CD4-positive, alpha-beta memory T cell (primary cell): ENCODE measurements at regions not wholly inside any gene's neighbourhood (a gene's known extent, or its start where the extent isn't known, plus 50 kb on each side); places are given as distances from the start of the nearest gene placed in this dataset.

Experiments used
- CTCF ChIA-PET: fragments of 350-600 bp; sonication (Branson Sonifier 250); formaldehyde crosslinking; loops from one replicate; lab custom pipeline; 2021; ENCODE audit warnings: inconsistent platforms; ENCODE audit not compliant: partially characterized antibody; lab: Charles Lee
- POLR2A ChIA-PET: fragments of 350-600 bp; sonication (Branson Sonifier 250); formaldehyde crosslinking; loops from one replicate; lab custom pipeline; 2021; ENCODE audit not compliant: partially characterized antibody; lab: Charles Lee
- DNase-seq, 5 donors: peaks; one replicate each; pipeline versions ENCODE4 v3.0.0 to v3.0.0-alpha.2; 2020 to 2022; ENCODE audit warnings: mixed read lengths in 1 of 5
- H3K27ac ChIP-seq: one replicate; pipeline ENCODE4 v1.7.0; 2013; ENCODE audit warnings: low read depth, low read length
- H3K27me3 ChIP-seq: 2 replicates; pipeline ENCODE4 v1.7.0; 2013; ENCODE audit warnings: mild to moderate bottlenecking, low read length, moderate library complexity; ENCODE audit not compliant: insufficient read depth
- H3K36me3 ChIP-seq: 2 replicates; pipeline ENCODE4 v1.7.0; 2013; ENCODE audit warnings: mild to moderate bottlenecking, low read length, moderate library complexity; ENCODE audit not compliant: insufficient read depth
- H3K4me1 ChIP-seq: 2 replicates; pipeline ENCODE4 v1.7.0; 2013; ENCODE audit warnings: mild to moderate bottlenecking, low read length, moderate library complexity; ENCODE audit not compliant: insufficient read depth
- H3K4me3 ChIP-seq, 2 donors: one replicate each; pipeline ENCODE4 v1.7.0; 2013; ENCODE audit warnings: low read length in 2 of 2, mild to moderate bottlenecking in 1 of 2
- H3K9me3 ChIP-seq, 2 donors: one replicate each; pipeline ENCODE4 v1.7.0; 2013; ENCODE audit warnings: low read length in 2 of 2, control low read depth in 1 of 2; ENCODE audit not compliant: control insufficient read depth in 1 of 2
- H3K27ac Mint-ChIP-seq, 7 donors: one replicate each; pipeline ENCODE4 v1.8.0; 2020 to 2021; ENCODE audit warnings: mixed read lengths in 7 of 7, mild to moderate bottlenecking in 6 of 7, inconsistent platforms in 3 of 7, moderate library complexity in 3 of 7
- H3K27me3 Mint-ChIP-seq, 2 donors: one replicate each; pipeline ENCODE4 v1.8.0; 2020 to 2021; ENCODE audit warnings: mixed read lengths in 2 of 2
- H3K36me3 Mint-ChIP-seq, 2 donors: one replicate each; pipeline ENCODE4 v1.8.0; 2020 to 2021; ENCODE audit warnings: mixed read lengths in 2 of 2, inconsistent platforms in 1 of 2, mild to moderate bottlenecking in 1 of 2
- H3K4me1 Mint-ChIP-seq, 4 donors: one replicate each; pipeline ENCODE4 v1.8.0; 2020 to 2021; ENCODE audit warnings: mixed read lengths in 4 of 4, mild to moderate bottlenecking in 1 of 4
- H3K4me3 Mint-ChIP-seq, 8 donors: one replicate each; pipeline ENCODE4 v1.8.0; 2020 to 2021; ENCODE audit warnings: mixed read lengths in 8 of 8, mild to moderate bottlenecking in 7 of 8, moderate library complexity in 6 of 8, inconsistent platforms in 3 of 8
- H3K9me3 Mint-ChIP-seq, 8 donors: one replicate each; pipeline ENCODE4 v1.8.0; 2020 to 2021; ENCODE audit warnings: mixed read lengths in 8 of 8, mild to moderate bottlenecking in 5 of 8, inconsistent platforms in 3 of 8, moderate library complexity in 1 of 8
- intact Hi-C: fragments of 100-400 bp; cut with micrococcal nuclease; formaldehyde crosslinking; loops from one replicate; pipeline ENCODE4 v1.15.1; 2023

- Histone ChIP-seq H3K4me1 (no peaks in the 10 kb centered on the region), H3K36me3 (no peaks in the 10 kb centered on the region), H3K4me3 (no peak overlapping the region), H3K9me3 (no peaks in the 10 kb centered on the region), H3K27me3 (no peaks in the 10 kb centered on the region), H3K27ac (no peak overlapping the region)
- POLR2A ChIA-PET, result no interaction called here
- Mint-ChIP-seq H3K36me3 (no peaks in the 10 kb centered on the region), H3K27me3 (no peaks in the 10 kb centered on the region), H3K4me1 (no peaks in the 10 kb centered on the region), H3K27ac (no peak overlapping the region), H3K4me3 (no peak overlapping the region), H3K9me3 (peaks cover 0 to 1% (median 0%) of the 10 kb centered on the region in 8 donors)
- DNase-seq, result no peak
- CTCF ChIA-PET, result interaction anchor here (1.7 kb wide), 1 partner anchor 96 kb away, joined by 9 read pairs; no protein-coding TSS in a partner anchor
- intact Hi-C loops, result no loop called here
Observed at GRCh38 chr2:216308576-216308975, 63.7 kb downstream of the MARCHF4 start.

GRCh38 chr2:216307496-216307895 is 64.8 kb downstream of the MARCHF4 start:
- ChIA-PET POLR2A (no interaction called here), CTCF (no interaction called here)
- H3K27ac Mint-ChIP-seq, result no peak overlapping the region
- no peaks in the 10 kb centered on the region for H3K27me3 Mint-ChIP-seq
- H3K4me3 Mint-ChIP-seq, result no peak overlapping the region
- DNase-seq, result no peak
- H3K36me3 Mint-ChIP-seq, result no peaks in the 10 kb centered on the region
- H3K4me3 ChIP-seq, result no peak overlapping the region
- H3K9me3 ChIP-seq, result no peaks in the 10 kb centered on the region
- no peak overlapping the region for H3K27ac ChIP-seq
- no peaks in the 10 kb centered on the region for H3K36me3 ChIP-seq
- peaks cover 0 to 1% (median 0%) of the 10 kb centered on the region in 4 donors for H3K4me1 Mint-ChIP-seq
- intact Hi-C loops, result no loop called here
- peaks cover 0 to 2% (median 0%) of the 10 kb centered on the region in 8 donors for H3K9me3 Mint-ChIP-seq
- no peaks in the 10 kb centered on the region for H3K27me3 ChIP-seq
- H3K4me1 ChIP-seq, result no peaks in the 10 kb centered on the region

- H3K4me3 Mint-ChIP-seq, result no peak overlapping the region
- no peak overlapping the region for H3K27ac ChIP-seq
- ChIA-PET CTCF (no interaction called here), POLR2A (no interaction called here)
- no peak overlapping the region for H3K4me3 ChIP-seq
- no peaks in the 10 kb centered on the region for H3K27me3 ChIP-seq
- no peaks in the 10 kb centered on the region for H3K4me1 ChIP-seq
- H3K9me3 ChIP-seq, result no peaks in the 10 kb centered on the region
- H3K27ac Mint-ChIP-seq, result peak overlapping the region in 1 of 7 donors; percentile 4
- no peaks in the 10 kb centered on the region for H3K36me3 Mint-ChIP-seq
- no peaks in the 10 kb centered on the region for H3K36me3 ChIP-seq
- H3K4me1 Mint-ChIP-seq, result peaks cover 0 to 1% (median 0%) of the 10 kb centered on the region in 4 donors
- H3K27me3 Mint-ChIP-seq, result no peaks in the 10 kb centered on the region
- intact Hi-C loops, result no loop called here
- DNase-seq, result no peak
- peaks cover 0 to 2% (median 0%) of the 10 kb centered on the region in 8 donors for H3K9me3 Mint-ChIP-seq
Observed at GRCh38 chr2:216306868-216307267, 65.4 kb downstream of the MARCHF4 start.

DNA sequence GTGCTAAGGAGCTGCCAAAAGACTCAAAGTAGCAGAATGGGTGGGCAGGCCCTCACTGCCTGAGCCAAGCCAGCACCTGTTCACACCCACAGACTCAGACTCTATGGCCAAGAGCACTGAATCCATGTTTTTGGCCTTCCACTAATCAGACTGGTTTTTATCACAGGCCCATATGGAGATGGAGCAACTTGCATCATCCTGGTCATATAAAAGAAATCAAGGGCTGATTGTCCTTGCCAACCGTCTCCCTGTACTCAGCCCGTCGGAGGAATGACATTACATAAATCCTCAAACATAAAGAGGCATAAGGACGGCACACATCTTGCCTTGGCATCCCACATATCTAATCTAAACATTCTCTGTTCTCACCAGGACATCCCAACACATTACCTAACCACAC is 66.7 kb downstream of the MARCHF4 start:
- POLR2A ChIA-PET, result no interaction called here
- Histone ChIP-seq H3K27me3 (no peaks in the 10 kb centered on the region), H3K9me3 (no peaks in the 10 kb centered on the region), H3K27ac (no peak overlapping the region), H3K4me1 (no peaks in the 10 kb centered on the region), H3K4me3 (no peak overlapping the region), H3K36me3 (no peaks in the 10 kb centered on the region)
- no peak overlapping the region for H3K4me3 Mint-ChIP-seq
- H3K27ac Mint-ChIP-seq, result no peak overlapping the region
- peaks cover 0 to 1% (median 0%) of the 10 kb centered on the region in 4 donors for H3K4me1 Mint-ChIP-seq
- no peaks in the 10 kb centered on the region for H3K36me3 Mint-ChIP-seq
- intact Hi-C loops, result no loop called here
- H3K9me3 Mint-ChIP-seq, result peaks cover 0 to 2% (median 0%) of the 10 kb centered on the region in 8 donors
- no peak for DNase-seq
- H3K27me3 Mint-ChIP-seq, result peaks cover 0 to 3% of the 10 kb centered on the region in 2 donors
- CTCF ChIA-PET, result no interaction called here

DNA sequence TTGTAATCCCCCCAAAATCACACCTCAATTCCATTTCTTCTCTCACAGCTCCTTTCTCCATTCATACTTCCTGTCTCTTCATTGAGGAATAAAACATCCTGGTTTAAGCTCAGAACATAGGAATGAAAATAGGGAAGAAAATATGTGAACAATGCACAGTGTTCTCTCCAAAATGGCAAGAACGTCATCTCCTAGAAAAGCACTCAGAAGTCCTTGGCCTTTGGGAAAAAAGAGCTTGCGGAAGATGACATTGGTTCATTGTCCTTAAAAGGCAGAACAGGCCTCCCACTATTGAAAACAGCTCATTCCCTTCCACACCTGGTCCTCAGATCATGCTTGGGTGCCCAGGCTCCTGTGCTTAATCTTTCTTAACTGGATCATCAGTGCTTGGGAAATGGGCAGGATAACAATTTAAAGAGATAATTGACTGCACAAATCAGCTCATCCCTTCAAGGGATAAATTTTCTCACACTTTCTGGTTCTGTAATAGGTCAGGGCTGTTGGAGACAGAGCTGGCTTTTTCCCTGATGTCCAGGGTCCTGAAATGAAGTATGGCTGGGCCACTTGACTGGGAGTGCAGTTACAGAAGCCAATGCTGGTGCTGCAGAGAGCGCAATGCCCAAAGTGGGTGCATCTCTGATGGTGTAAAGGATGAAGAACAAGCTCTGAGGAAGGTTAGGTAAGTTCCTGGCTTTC is 69.2 kb downstream of the MARCHF4 start:
- H3K27ac Mint-ChIP-seq, result no peak overlapping the region
- ChIA-PET POLR2A (no interaction called here), CTCF (interaction anchor here (0.9 kb wide), 1 partner anchor 101 kb away, joined by 3 read pairs; no protein-coding TSS in a partner anchor)
- Histone ChIP-seq H3K27ac (no peak overlapping the region), H3K27me3 (no peaks in the 10 kb centered on the region), H3K4me3 (no peak overlapping the region), H3K36me3 (no peaks in the 10 kb centered on the region), H3K9me3 (no peaks in the 10 kb centered on the region), H3K4me1 (no peaks in the 10 kb centered on the region)
- H3K4me3 Mint-ChIP-seq, result no peak overlapping the region
- no peak for DNase-seq
- H3K4me1 Mint-ChIP-seq, result peaks cover 0 to 1% (median 0%) of the 10 kb centered on the region in 4 donors
- H3K9me3 Mint-ChIP-seq, result peaks cover 0 to 2% (median 0%) of the 10 kb centered on the region in 8 donors
- H3K36me3 Mint-ChIP-seq, result no peaks in the 10 kb centered on the region
- peaks cover 0 to 3% of the 10 kb centered on the region in 2 donors for H3K27me3 Mint-ChIP-seq
- intact Hi-C loops, result no loop called here

DNA sequence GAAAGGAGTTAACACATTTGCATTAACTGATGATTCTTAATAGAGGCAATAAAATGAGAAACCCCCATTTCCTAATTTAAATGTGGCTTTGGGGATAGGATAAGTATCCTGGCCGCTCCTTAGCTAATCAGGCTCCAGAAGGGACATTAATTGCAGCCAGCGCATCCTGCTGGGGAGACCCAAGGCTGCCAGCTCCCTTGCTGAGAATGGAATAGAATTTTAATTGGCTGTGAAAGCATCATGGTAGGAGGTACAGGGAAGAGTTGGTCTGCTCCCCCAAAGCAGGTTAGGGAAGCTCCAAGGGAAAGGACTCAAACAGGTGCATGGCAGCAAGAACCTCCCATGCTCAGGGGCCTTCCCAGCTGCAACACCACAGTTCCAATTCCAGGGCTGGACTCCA is 71.4 kb downstream of the MARCHF4 start:
- no peak overlapping the region for H3K4me3 ChIP-seq
- Mint-ChIP-seq H3K27me3 (peaks cover 0 to 3% of the 10 kb centered on the region in 2 donors), H3K27ac (no peak overlapping the region), H3K36me3 (no peaks in the 10 kb centered on the region), H3K4me1 (peaks cover 2 to 6% (median 4%) of the 10 kb centered on the region in 4 donors), H3K9me3 (peaks cover 0 to 2% (median 0%) of the 10 kb centered on the region in 8 donors), H3K4me3 (no peak overlapping the region)
- H3K27ac ChIP-seq, result no peak overlapping the region
- intact Hi-C loops, result no loop called here
- no peak for DNase-seq
- no peaks in the 10 kb centered on the region for H3K4me1 ChIP-seq
- POLR2A ChIA-PET, result no interaction called here
- H3K27me3 ChIP-seq, result no peaks in the 10 kb centered on the region
- H3K9me3 ChIP-seq, result no peaks in the 10 kb centered on the region
- no peaks in the 10 kb centered on the region for H3K36me3 ChIP-seq
- CTCF ChIA-PET, result no interaction called here

GRCh38 chr2:216299588-216299987 is 72.7 kb downstream of the MARCHF4 start:
- intact Hi-C loops, result no loop called here

More at GRCh38 chr2:216299588-216299987, 72.7 kb downstream of the MARCHF4 start:
- no peak overlapping the region for H3K4me3 Mint-ChIP-seq
- no peaks in the 10 kb centered on the region for H3K36me3 ChIP-seq
- no peak overlapping the region for H3K4me3 ChIP-seq
- no peaks in the 10 kb centered on the region for H3K9me3 ChIP-seq
- peaks cover 0 to 2% (median 0%) of the 10 kb centered on the region in 8 donors for H3K9me3 Mint-ChIP-seq
- H3K27me3 Mint-ChIP-seq, result peaks cover 0 to 3% of the 10 kb centered on the region in 2 donors
- no peaks in the 10 kb centered on the region for H3K36me3 Mint-ChIP-seq
- no peak for DNase-seq
- CTCF ChIA-PET, result no interaction called here
- POLR2A ChIA-PET, result no interaction called here
- H3K27ac ChIP-seq, result no peak overlapping the region
- no peak overlapping the region for H3K27ac Mint-ChIP-seq
- H3K4me1 Mint-ChIP-seq, result peaks cover 2 to 6% (median 4%) of the 10 kb centered on the region in 4 donors
- H3K27me3 ChIP-seq, result no peaks in the 10 kb centered on the region
- no peaks in the 10 kb centered on the region for H3K4me1 ChIP-seq
